ENCODE measurements at regions not wholly inside any gene's neighbourhood (a gene's known extent, or its start where the extent isn't known, plus 50 kb on each side); places are given as distances from the start of the nearest gene placed in this dataset.

- no peak overlapping the region for H3K4me3 ChIP-seq (ENCODE audit: low read depth, low read length)
- no peak for DNase-seq (ENCODE audit: low read depth)
- no peak for TF ChIP-seq CTCF (conservative IDR thresholded peaks at IDR 0.05; ENCODE audit: low read depth, low read length)
These were observed 235.4 kb downstream of the RAD51AP2 start for GRCh38 chr2:17282826-17283225.

- no peak overlapping the region for H3K4me3 ChIP-seq (ENCODE audit: low read depth, low read length)
- no peak for DNase-seq (ENCODE audit: low read depth)
- TF ChIP-seq CTCF (conservative IDR thresholded peaks at IDR 0.05; ENCODE audit: low read depth, low read length): no peak
These were observed 236.0 kb downstream of the RAD51AP2 start for GRCh38 chr2:17282245-17282644.

- no peak for DNase-seq (ENCODE audit: low read depth)
- no peak overlapping the region for H3K4me3 ChIP-seq (ENCODE audit: low read depth, low read length)
- TF ChIP-seq CTCF (conservative IDR thresholded peaks at IDR 0.05; ENCODE audit: low read depth, low read length): no peak
These were observed 242.0 kb downstream of the RAD51AP2 start for GRCh38 chr2:17276220-17276619.

GRCh38 chr2:17272652-17273525 is 245.4 kb downstream of the RAD51AP2 start:
- DNase-seq (ENCODE audit: low read depth): no peak
- no peak overlapping the region for H3K4me3 ChIP-seq (ENCODE audit: low read depth, low read length)
- TF ChIP-seq CTCF (conservative IDR thresholded peaks at IDR 0.05; ENCODE audit: low read depth, low read length): no peak

- H3K4me3 ChIP-seq (ENCODE audit: low read depth, low read length): no peak overlapping the region
- no peak for DNase-seq (ENCODE audit: low read depth)
- no peak for TF ChIP-seq CTCF (conservative IDR thresholded peaks at IDR 0.05; ENCODE audit: low read depth, low read length)
These were observed 246.1 kb downstream of the RAD51AP2 start for GRCh38 chr2:17272170-17272569.

GRCh38 chr2:17271416-17271815 is 246.8 kb downstream of the RAD51AP2 start:
- H3K4me3 ChIP-seq (ENCODE audit: low read depth, low read length): no peak overlapping the region
- no peak for TF ChIP-seq CTCF (conservative IDR thresholded peaks at IDR 0.05; ENCODE audit: low read depth, low read length)
- no peak for DNase-seq (ENCODE audit: low read depth)

- H3K4me3 ChIP-seq (ENCODE audit: low read depth, low read length): no peak overlapping the region
- TF ChIP-seq CTCF (conservative IDR thresholded peaks at IDR 0.05; ENCODE audit: low read depth, low read length): no peak
- DNase-seq (ENCODE audit: low read depth): no peak
These were observed 247.3 kb downstream of the RAD51AP2 start for GRCh38 chr2:17270894-17271293.
